ENCODE measurements at regions not wholly inside any gene's neighbourhood (a gene's known extent, or its start where the extent isn't known, plus 50 kb on each side); places are given as distances from the start of the nearest gene placed in this dataset.

- Histone ChIP-seq H4K20me1 (ENCODE audit: insufficient read depth, low read length) (no peaks in the 10 kb centered on the region), H3K36me3 (ENCODE audit: insufficient read depth, low read length) (no peaks in the 10 kb centered on the region), H3K9me3 (ENCODE audit: low read length) (no peaks in the 10 kb centered on the region), H3K4me2 (ENCODE audit: low read length) (no peak overlapping the region), H3K4me3 (ENCODE audit: low read depth, low read length, poor library complexity, severe bottlenecking) (no peak overlapping the region), H3K79me2 (ENCODE audit: insufficient read depth, low read depth, low read length) (no peaks in the 10 kb centered on the region), H3K27ac (ENCODE audit: low read depth, low read length, poor library complexity, severe bottlenecking) (no peak overlapping the region), H3K4me1 (ENCODE audit: insufficient read depth, low read length, poor library complexity, severe bottlenecking) (no peaks in the 10 kb centered on the region), H2AFZ (ENCODE audit: low read length) (no peak overlapping the region), H3K9me2 (ENCODE audit: insufficient read depth, low read length) (no peaks in the 10 kb centered on the region)
- DNase-seq (ENCODE audit: low spot score) = no peak
- intact Hi-C loops (cut with micrococcal nuclease; ENCODE audit: unreplicated experiment) = no loop called here
- TF ChIP-seq CTCF (conservative IDR thresholded peaks at IDR 0.05; ENCODE audit: low read length) = no peak
- POLR2A ChIA-PET = no interaction called here
- no TSS peak for BruUV-seq (replicated peaks)
- CTCF ChIA-PET (ENCODE audit: unreplicated experiment) = no interaction called here
Measured at GRCh38 chr5:171617817-171618591, 167.6 kb upstream of the SMIM23 start.

DNA sequence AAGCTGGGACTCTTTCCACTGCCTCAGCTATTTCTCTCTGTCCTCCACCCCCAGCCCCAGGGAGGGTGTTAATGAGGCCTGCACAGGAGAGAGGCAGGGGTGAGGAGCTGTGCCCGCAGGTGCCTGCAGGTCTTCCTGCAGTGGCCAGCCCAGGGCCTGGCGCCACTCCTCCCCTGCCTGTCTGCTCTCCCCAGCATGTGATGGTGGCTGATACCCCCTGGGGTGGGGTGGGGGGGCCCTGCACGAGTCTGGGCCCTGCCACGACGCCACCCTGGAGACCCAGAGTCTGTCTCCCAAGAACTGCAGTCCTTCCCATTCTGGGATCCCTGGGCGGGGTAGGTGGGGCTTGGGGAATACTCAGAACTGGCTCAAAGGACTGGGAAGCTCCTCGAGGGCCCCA lies 166.4 kb upstream of the SMIM23 start:
- Histone ChIP-seq H3K79me2 (ENCODE audit: insufficient read depth, low read depth, low read length) (no peaks in the 10 kb centered on the region), H3K9me3 (ENCODE audit: low read length) (no peaks in the 10 kb centered on the region), H3K4me1 (ENCODE audit: insufficient read depth, low read length, poor library complexity, severe bottlenecking) (no peaks in the 10 kb centered on the region), H4K20me1 (ENCODE audit: insufficient read depth, low read length) (no peaks in the 10 kb centered on the region), H3K4me3 (ENCODE audit: low read depth, low read length, poor library complexity, severe bottlenecking) (no peak overlapping the region), H3K36me3 (ENCODE audit: insufficient read depth, low read length) (no peaks in the 10 kb centered on the region), H3K4me2 (ENCODE audit: low read length) (no peak overlapping the region), H3K27ac (ENCODE audit: low read depth, low read length, poor library complexity, severe bottlenecking) (no peak overlapping the region), H3K9me2 (ENCODE audit: insufficient read depth, low read length) (no peaks in the 10 kb centered on the region), H2AFZ (ENCODE audit: low read length) (no peak overlapping the region)
- POLR2A ChIA-PET = interaction anchor here (1.2 kb wide), 1 partner anchor 8 kb away, joined by 3 read pairs; no protein-coding TSS in a partner anchor
- CTCF ChIA-PET (ENCODE audit: unreplicated experiment) = interaction anchor here (0.5 kb wide), 1 partner anchor 37 kb away, joined by 3 read pairs; no protein-coding TSS in a partner anchor
- TF ChIP-seq EZH2phosphoT487 (IDR thresholded peaks at IDR 0.05; ENCODE audit: borderline replicate concordance, low read depth, low read length) (no peak), CTCF (conservative IDR thresholded peaks at IDR 0.05; ENCODE audit: low read length) (no peak)
- no TSS peak for BruUV-seq (replicated peaks)
- DNase-seq (ENCODE audit: low spot score) = no peak
- intact Hi-C loops (cut with micrococcal nuclease; ENCODE audit: unreplicated experiment) = no loop called here

DNA sequence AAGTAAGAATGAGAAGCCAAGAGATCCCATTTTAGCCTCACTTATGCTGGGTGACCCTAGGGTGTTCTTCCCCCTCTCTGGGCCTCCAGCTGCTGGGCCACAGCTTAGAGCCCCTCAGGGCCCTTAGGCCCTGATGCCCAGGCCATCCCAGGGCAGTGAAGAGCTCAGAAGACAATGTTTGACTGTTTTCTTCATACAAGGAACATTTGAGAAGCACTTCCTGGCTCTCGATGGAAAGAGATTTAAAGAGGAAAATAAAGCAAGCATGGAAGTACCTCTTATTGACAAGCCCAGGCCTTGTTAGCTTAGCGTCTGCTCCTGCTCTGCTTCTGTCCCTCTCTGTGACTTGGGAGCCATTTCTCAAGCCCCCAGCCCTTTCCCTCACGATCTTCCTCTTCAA lies 165.9 kb upstream of the SMIM23 start:
- Histone ChIP-seq H4K20me1 (ENCODE audit: insufficient read depth, low read length) (no peaks in the 10 kb centered on the region), H3K79me2 (ENCODE audit: insufficient read depth, low read depth, low read length) (no peaks in the 10 kb centered on the region), H3K27ac (ENCODE audit: low read depth, low read length, poor library complexity, severe bottlenecking) (no peak overlapping the region), H3K9me3 (ENCODE audit: low read length) (no peaks in the 10 kb centered on the region), H3K4me3 (ENCODE audit: low read depth, low read length, poor library complexity, severe bottlenecking) (no peak overlapping the region), H2AFZ (ENCODE audit: low read length) (no peak overlapping the region), H3K36me3 (ENCODE audit: insufficient read depth, low read length) (no peaks in the 10 kb centered on the region), H3K4me1 (ENCODE audit: insufficient read depth, low read length, poor library complexity, severe bottlenecking) (no peaks in the 10 kb centered on the region), H3K4me2 (ENCODE audit: low read length) (no peak overlapping the region), H3K9me2 (ENCODE audit: insufficient read depth, low read length) (no peaks in the 10 kb centered on the region)
- no peak for DNase-seq (ENCODE audit: low spot score)
- CTCF ChIA-PET (ENCODE audit: unreplicated experiment) = interaction anchor here (0.5 kb wide), 1 partner anchor 37 kb away, joined by 3 read pairs; no protein-coding TSS in a partner anchor
- POLR2A ChIA-PET = interaction anchor here (1.2 kb wide), 1 partner anchor 9 kb away, joined by 3 read pairs; no protein-coding TSS in a partner anchor
- no TSS peak for BruUV-seq (replicated peaks)
- TF ChIP-seq CTCF (conservative IDR thresholded peaks at IDR 0.05; ENCODE audit: low read length) = no peak
- intact Hi-C loops (cut with micrococcal nuclease; ENCODE audit: unreplicated experiment) = no loop called here

Data from OCI-LY7 (cell line).